Neural crest cell (in vitro differentiated cells): ENCODE measurements at regions not wholly inside any gene's neighbourhood (a gene's known extent, or its start where the extent isn't known, plus 50 kb on each side); places are given as distances from the start of the nearest gene placed in this dataset.
"Not testable (repeated sequence)": the region's sequence is repeated elsewhere in the genome, so short reads cannot be mapped to it uniquely, and the experiment has no call there.

ENCODE experiments used
- DNase-seq: peaks from one replicate; pipeline ENCODE4 v3.0.0; 2021; ENCODE audit warnings: low read depth, mixed read lengths, low spot score
- H3K27ac Mint-ChIP-seq: one replicate; pipeline ENCODE4 v1.8.0; 2021; ENCODE audit warnings: mild to moderate bottlenecking, mixed read lengths; ENCODE audit not compliant: unreplicated experiment
- H3K27me3 Mint-ChIP-seq: 2 replicates; pipeline ENCODE4 v1.8.0; 2021; ENCODE audit warnings: low read depth, mild to moderate bottlenecking, mixed read lengths
- H3K36me3 Mint-ChIP-seq: 2 replicates; pipeline ENCODE4 v1.8.0; 2021; ENCODE audit warnings: low read depth, mild to moderate bottlenecking, mixed read lengths
- H3K4me1 Mint-ChIP-seq: 2 replicates; pipeline ENCODE4 v1.8.0; 2021; ENCODE audit warnings: mixed read lengths
- H3K4me3 Mint-ChIP-seq: one replicate; pipeline ENCODE4 v1.8.0; 2021; ENCODE audit warnings: mild to moderate bottlenecking, mixed read lengths
- H3K9me3 Mint-ChIP-seq: 2 replicates; pipeline ENCODE4 v1.8.0; 2021; ENCODE audit warnings: mixed read lengths
- TF ChIP-seq, protein P1 (sequence below): fragments of 200-600 bp; sonication (generic); conservative IDR thresholded peaks from 2 replicates; pipeline ENCODE4 v1.5.0; 2021; ENCODE audit warnings: antibody characterized with exemption, mild to moderate bottlenecking

DNA sequence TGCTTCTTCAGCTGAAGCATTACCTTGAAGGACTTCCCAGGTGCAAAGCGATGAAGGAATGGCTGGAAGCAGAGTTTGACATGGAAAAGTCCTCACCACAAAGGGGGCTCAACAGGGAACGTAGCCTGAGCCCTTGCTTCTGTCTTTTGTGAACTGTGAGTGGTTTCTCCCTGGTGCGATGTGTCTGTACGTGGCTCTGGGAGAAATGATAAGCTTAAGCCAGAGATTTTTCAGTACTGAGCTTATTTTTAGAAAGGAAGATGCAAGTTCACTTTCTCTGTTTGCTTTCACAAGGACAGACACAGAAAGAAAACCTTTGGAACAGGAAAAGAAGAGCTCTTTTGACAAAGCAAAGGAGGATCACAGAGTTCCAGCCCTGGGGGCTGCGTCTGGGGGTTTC, 79.4 kb downstream of the DACT2 start:
- Mint-ChIP-seq H3K27me3 (no peaks in the 10 kb centered on the region), H3K27ac (peak overlapping the region; percentile 60), H3K9me3 (no peaks in the 10 kb centered on the region), H3K36me3 (no peaks in the 10 kb centered on the region), H3K4me3 (no peak overlapping the region), H3K4me1 (peaks cover 37% of the 10 kb centered on the region)
- no peak for DNase-seq
- TF ChIP-seq, protein P1, sequence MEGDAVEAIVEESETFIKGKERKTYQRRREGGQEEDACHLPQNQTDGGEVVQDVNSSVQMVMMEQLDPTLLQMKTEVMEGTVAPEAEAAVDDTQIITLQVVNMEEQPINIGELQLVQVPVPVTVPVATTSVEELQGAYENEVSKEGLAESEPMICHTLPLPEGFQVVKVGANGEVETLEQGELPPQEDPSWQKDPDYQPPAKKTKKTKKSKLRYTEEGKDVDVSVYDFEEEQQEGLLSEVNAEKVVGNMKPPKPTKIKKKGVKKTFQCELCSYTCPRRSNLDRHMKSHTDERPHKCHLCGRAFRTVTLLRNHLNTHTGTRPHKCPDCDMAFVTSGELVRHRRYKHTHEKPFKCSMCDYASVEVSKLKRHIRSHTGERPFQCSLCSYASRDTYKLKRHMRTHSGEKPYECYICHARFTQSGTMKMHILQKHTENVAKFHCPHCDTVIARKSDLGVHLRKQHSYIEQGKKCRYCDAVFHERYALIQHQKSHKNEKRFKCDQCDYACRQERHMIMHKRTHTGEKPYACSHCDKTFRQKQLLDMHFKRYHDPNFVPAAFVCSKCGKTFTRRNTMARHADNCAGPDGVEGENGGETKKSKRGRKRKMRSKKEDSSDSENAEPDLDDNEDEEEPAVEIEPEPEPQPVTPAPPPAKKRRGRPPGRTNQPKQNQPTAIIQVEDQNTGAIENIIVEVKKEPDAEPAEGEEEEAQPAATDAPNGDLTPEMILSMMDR, result no peak

DNA sequence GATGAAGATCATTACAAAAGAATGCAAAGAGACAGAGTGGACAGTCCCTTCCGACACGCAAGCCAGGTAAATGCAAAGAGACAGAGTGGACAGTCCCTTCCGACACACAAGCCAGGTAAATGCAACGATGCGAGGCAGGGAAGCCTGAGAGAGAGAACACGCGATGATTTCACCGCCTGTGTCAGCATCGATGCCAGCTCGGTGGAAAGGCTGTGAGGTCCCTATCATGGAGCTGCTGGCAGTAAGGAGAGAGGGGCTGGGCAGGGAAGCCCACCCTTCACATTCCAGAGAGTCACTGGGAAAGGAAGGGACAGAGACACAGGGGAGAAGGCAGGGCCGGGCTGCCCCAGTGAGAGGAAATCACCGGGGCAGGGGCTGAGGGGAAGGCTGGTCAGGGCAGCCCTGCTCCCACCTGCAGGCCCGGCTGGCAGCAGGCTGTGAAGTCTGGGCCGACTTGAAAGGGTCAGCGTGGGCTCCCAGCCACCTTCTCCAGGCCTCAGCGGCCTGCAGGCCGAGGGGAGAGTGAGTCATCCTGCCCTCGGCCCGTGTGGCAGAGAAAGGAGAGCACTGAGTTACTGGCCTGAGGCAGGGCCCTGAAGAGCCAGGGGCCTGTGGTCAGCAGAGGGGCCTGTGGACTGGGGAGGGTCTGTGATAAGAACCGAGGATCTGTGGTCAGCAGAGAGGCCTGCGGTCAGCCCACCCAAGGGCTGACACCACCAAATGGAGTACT, 80.4 kb downstream of the DACT2 start:
- Mint-ChIP-seq H3K4me1 (peaks cover 34% of the 10 kb centered on the region), H3K27me3 (no peaks in the 10 kb centered on the region), H3K4me3 (no peak overlapping the region), H3K27ac (no peak overlapping the region), H3K36me3 (no peaks in the 10 kb centered on the region), H3K9me3 (no peaks in the 10 kb centered on the region)
- DNase-seq, result no peak
- TF ChIP-seq, protein P1, result no peak

DNA sequence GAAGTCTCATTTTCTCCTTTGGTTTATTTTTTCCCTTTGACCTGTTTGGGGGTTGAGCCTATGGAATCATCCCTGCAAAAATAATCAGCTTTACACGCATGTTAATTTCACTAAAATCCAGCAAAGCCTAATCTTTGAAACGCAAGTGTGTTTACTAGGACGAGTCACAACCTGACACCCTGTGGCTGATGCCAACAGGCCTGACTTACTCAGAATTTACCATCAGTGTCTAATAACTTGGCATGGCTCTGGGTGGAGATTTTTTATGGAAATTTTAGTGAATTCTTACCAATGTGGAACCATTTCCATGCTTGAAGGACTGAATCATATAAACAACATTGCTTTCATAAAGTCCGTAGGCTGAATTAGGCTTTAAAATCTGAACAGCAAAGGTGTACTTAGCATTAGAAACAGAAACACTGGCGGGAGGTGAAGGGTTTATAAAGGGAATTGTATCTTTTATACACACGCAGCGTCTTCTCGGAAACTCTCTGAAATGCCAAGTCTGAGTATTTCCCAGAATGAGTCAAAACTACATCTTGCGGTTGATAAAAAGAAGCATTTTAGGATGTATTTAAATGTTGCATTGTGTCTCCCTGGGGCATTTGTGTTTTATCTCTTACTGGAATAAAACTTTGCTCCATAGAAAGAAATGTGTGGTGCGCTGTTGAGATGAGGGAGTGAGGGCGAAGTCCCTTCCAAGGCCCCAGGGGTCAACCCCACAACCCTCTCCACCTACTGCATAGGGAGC, 81.2 kb downstream of the DACT2 start:
- TF ChIP-seq, protein P1, result no peak
- Mint-ChIP-seq H3K4me1 (peaks cover 28% of the 10 kb centered on the region), H3K36me3 (no peaks in the 10 kb centered on the region), H3K9me3 (no peaks in the 10 kb centered on the region), H3K4me3 (no peak overlapping the region), H3K27ac (no peak overlapping the region), H3K27me3 (no peaks in the 10 kb centered on the region)
- no peak for DNase-seq

DNA sequence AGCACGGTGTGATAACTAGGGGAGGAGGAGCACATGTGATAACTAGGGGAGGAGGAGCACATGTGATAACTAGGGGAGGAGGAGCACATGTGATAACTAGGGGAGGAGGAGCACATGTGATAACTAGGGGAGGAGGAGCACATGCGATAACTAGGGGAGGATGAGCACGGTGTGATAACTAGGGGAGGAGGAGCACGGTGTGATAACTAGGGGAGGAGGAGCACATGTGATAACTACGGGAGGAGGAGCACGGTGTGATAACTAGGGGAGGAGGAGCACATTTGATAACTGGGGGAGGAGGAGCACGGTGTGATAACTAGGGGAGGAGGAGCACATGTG, 85.7 kb downstream of the DACT2 start:
- H3K4me3 Mint-ChIP-seq, H3K36me3 Mint-ChIP-seq, DNase-seq, H3K27ac Mint-ChIP-seq, H3K27me3 Mint-ChIP-seq, H3K9me3 Mint-ChIP-seq: not testable (repeated sequence)
- H3K4me1 Mint-ChIP-seq, result peaks cover 16% of the 10 kb centered on the region

DNA sequence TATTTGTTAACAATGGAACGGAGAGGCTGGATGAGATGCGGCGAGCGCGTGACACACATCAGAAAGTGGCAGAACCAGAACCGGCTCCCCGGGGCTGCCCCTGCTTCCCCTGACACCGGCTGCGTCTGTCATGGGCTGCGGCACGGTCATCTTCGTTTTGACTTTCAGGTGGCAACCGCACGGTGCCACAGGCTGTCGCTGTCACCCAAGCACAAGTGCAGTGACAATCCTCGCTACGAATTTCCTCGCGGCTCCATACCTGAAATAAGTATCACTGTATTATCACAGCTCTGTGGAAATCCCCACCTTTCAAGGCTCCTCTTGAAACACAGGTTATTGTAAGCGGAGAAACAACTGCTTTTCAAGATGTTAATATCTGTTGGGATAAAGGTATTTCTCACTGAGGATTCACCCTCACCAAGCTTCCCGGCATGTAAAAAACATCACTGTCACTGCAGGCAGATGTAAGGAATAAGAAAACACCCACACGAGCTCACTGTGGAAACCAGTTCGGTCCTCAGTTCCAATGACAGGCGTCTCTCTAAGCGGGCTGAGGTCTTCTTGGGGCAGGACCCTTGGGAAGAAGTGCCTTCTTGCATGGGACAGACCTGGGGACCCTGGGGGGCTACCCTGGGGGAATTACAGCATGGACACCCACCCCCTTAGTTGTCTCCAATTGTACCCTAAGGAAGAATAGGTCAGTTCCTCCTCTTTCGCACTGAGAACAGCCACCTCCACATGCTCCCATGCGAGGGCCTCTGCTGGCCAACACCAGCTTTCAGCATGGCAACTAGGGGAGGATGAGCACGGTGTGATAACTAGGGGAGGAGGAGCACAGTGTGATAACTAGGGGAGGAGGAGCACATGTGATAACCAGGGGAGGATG, 86.3 kb downstream of the DACT2 start:
- Mint-ChIP-seq H3K27me3 (no peaks in the 10 kb centered on the region), H3K27ac (no peak overlapping the region), H3K4me3 (no peak overlapping the region), H3K36me3 (no peaks in the 10 kb centered on the region), H3K4me1 (peaks cover 12% of the 10 kb centered on the region), H3K9me3 (no peaks in the 10 kb centered on the region)
- TF ChIP-seq, protein P1, result no peak
- DNase-seq, result no peak
